ENCODE measurements at regions not wholly inside any gene's neighbourhood (a gene's known extent, or its start where the extent isn't known, plus 50 kb on each side); places are given as distances from the start of the nearest gene placed in this dataset.

DNA sequence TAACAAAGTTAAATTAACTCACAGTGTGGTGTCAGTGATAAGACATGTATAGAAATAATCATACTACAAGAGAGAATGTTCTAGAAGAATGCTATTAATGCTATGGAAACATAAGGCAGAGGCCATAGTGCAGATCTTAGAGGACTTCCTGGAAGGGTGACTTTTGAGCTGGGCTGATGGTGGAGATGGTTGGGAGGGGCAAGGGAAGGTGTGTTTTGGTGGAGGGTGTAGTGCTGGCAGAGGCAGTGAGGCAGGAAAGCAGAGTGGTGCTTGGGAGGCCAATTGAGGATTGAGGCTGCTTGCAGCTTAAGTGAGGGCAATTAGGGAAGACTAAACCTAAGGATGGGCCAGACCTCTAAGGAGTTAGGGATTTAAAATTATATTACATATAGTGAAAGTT is 58.5 kb upstream of the FNDC1 start:
- no peak for TF ChIP-seq RBAK (tag by site-specific recombination; IDR thresholded peaks at IDR 0.05)
- no peak for TF ChIP-seq ZNF580 (tag by site-specific recombination; IDR thresholded peaks at IDR 0.05)
- TF ChIP-seq, protein P1, sequence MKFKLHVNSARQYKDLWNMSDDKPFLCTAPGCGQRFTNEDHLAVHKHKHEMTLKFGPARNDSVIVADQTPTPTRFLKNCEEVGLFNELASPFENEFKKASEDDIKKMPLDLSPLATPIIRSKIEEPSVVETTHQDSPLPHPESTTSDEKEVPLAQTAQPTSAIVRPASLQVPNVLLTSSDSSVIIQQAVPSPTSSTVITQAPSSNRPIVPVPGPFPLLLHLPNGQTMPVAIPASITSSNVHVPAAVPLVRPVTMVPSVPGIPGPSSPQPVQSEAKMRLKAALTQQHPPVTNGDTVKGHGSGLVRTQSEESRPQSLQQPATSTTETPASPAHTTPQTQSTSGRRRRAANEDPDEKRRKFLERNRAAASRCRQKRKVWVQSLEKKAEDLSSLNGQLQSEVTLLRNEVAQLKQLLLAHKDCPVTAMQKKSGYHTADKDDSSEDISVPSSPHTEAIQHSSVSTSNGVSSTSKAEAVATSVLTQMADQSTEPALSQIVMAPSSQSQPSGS (tag by site-specific recombination; IDR thresholded peaks at IDR 0.05; ENCODE audit: low read depth): no peak
- TF ChIP-seq ZNF600 (tag by site-specific recombination; IDR thresholded peaks at IDR 0.05): no peak
- TF ChIP-seq ZBTB48 (tag by site-specific recombination; IDR thresholded peaks at IDR 0.05): no peak
- TF ChIP-seq, protein P2, sequence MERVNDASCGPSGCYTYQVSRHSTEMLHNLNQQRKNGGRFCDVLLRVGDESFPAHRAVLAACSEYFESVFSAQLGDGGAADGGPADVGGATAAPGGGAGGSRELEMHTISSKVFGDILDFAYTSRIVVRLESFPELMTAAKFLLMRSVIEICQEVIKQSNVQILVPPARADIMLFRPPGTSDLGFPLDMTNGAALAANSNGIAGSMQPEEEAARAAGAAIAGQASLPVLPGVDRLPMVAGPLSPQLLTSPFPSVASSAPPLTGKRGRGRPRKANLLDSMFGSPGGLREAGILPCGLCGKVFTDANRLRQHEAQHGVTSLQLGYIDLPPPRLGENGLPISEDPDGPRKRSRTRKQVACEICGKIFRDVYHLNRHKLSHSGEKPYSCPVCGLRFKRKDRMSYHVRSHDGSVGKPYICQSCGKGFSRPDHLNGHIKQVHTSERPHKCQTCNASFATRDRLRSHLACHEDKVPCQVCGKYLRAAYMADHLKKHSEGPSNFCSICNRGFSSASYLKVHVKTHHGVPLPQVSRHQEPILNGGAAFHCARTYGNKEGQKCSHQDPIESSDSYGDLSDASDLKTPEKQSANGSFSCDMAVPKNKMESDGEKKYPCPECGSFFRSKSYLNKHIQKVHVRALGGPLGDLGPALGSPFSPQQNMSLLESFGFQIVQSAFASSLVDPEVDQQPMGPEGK (tag by site-specific recombination; IDR thresholded peaks at IDR 0.05): no peak
- no peak for TF ChIP-seq ZSCAN30 (tag by site-specific recombination; IDR thresholded peaks at IDR 0.05)
- TF ChIP-seq ZSCAN23 (tag by site-specific recombination; IDR thresholded peaks at IDR 0.05): no peak
- H3K36me3 ChIP-seq (ENCODE audit: control insufficient read depth in 2 of 2, insufficient read depth in 1 of 2, low read length in 2 of 2): no peaks in the 10 kb centered on the region
- CTCF ChIA-PET: interaction anchor here (1.0 to 5.6 kb wide), 11 partner anchors 9 to 890 kb away, joined by 3 to 35 read pairs (median 10); no protein-coding TSS in a partner anchor
- no peak overlapping the region for H3K27ac ChIP-seq (ENCODE audit: extremely low read depth, low read depth, low read length)
- H3K9me3 ChIP-seq (ENCODE audit: control insufficient read depth, insufficient read depth, low read depth, low read length): no peaks in the 10 kb centered on the region
- POLR2A ChIA-PET: no interaction called here
- no peaks in the 10 kb centered on the region for H3K4me1 ChIP-seq (ENCODE audit: control insufficient read depth, insufficient read depth, low read length)
- no peak overlapping the region for H3K4me3 ChIP-seq (ENCODE audit: low read depth, low read length)

- CTCF ChIA-PET: interaction anchor here (0.5 to 2.5 kb wide), 27 partner anchors 9 to 1670 kb away, joined by 3 to 22 read pairs (median 5); no protein-coding TSS in a partner anchor
- Histone ChIP-seq H3K9me3 (ENCODE audit: control insufficient read depth, insufficient read depth, low read depth, low read length) (no peaks in the 10 kb centered on the region), H3K36me3 (ENCODE audit: control insufficient read depth in 2 of 2, insufficient read depth in 1 of 2, low read length in 2 of 2) (no peaks in the 10 kb centered on the region), H3K4me3 (ENCODE audit: low read depth, low read length) (no peak overlapping the region), H3K27ac (ENCODE audit: extremely low read depth, low read depth, low read length) (no peak overlapping the region), H3K4me1 (ENCODE audit: control insufficient read depth, insufficient read depth, low read length) (no peaks in the 10 kb centered on the region)
- POLR2A ChIA-PET: interaction anchor here (1.1 kb wide), 1 partner anchor 25 kb away, joined by 4 read pairs; no protein-coding TSS in a partner anchor
- TF ChIP-seq YY1 (tag by site-specific recombination; IDR thresholded peaks at IDR 0.05): 0 out of 2 replicates have a peak, but pooled peaks have one; percentile 50
- peak; percentile 67 for TF ChIP-seq ZNF654 (tag by site-specific recombination; IDR thresholded peaks at IDR 0.05; ENCODE audit: low read depth)
- no peak for TF ChIP-seq ZNF266 (tag by site-specific recombination; IDR thresholded peaks at IDR 0.05; ENCODE audit: low read depth)
- TF ChIP-seq ZSCAN16 (tag by site-specific recombination; IDR thresholded peaks at IDR 0.05): no peak
- TF ChIP-seq ZBTB17 (tag by site-specific recombination; IDR thresholded peaks at IDR 0.05): 0 out of 2 replicates have a peak, but pooled peaks have one; percentile 16
- TF ChIP-seq ZNF692 (tag by site-specific recombination; IDR thresholded peaks at IDR 0.05): no peak
- TF ChIP-seq, protein P3, sequence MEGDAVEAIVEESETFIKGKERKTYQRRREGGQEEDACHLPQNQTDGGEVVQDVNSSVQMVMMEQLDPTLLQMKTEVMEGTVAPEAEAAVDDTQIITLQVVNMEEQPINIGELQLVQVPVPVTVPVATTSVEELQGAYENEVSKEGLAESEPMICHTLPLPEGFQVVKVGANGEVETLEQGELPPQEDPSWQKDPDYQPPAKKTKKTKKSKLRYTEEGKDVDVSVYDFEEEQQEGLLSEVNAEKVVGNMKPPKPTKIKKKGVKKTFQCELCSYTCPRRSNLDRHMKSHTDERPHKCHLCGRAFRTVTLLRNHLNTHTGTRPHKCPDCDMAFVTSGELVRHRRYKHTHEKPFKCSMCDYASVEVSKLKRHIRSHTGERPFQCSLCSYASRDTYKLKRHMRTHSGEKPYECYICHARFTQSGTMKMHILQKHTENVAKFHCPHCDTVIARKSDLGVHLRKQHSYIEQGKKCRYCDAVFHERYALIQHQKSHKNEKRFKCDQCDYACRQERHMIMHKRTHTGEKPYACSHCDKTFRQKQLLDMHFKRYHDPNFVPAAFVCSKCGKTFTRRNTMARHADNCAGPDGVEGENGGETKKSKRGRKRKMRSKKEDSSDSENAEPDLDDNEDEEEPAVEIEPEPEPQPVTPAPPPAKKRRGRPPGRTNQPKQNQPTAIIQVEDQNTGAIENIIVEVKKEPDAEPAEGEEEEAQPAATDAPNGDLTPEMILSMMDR (tag by site-specific recombination; IDR thresholded peaks at IDR 0.05): 0 out of 2 replicates have a peak, but pooled peaks have one; percentile 9
Observed at GRCh38 chr6:159110013-159110412, 59.2 kb upstream of the FNDC1 start.

All from HEK293 (cell line).